Caco-2 (cell line): ENCODE measurements at regions not wholly inside any gene's neighbourhood (a gene's known extent, or its start where the extent isn't known, plus 50 kb on each side); places are given as distances from the start of the nearest gene placed in this dataset.
A peak's percentile ranks its signal among the peaks of the same experiment; 100 is the strongest.

Experiments
- BruUV-seq: library from RNA; stranded (reverse); fragments of 400-500 nt; replicated peaks from 2 replicates; lab custom pipeline; 2021; lab: Mats Ljungman, UMichigan
- CTCF ChIA-PET: fragments of 300-600 bp; sonication (Branson Sonifier 250); formaldehyde crosslinking; loops from one replicate; lab custom pipeline; 2022; ENCODE audit warnings: antibody characterized with exemption; lab: Charles Lee
- POLR2A ChIA-PET: fragments of 300-600 bp; sonication (Branson Sonifier 250); formaldehyde crosslinking; loops from one replicate; lab custom pipeline; 2022; ENCODE audit warnings: antibody characterized with exemption; lab: Charles Lee
- DNase-seq, 2 experiments: peaks; one replicate each; pipeline versions ENCODE4 v3.0.0 to v3.0.0-alpha.2; 2020 to 2022
- H3K27me3 ChIP-seq: replicated peaks from 2 replicates; pipeline ENCODE4 v1.6.0; 2011; ENCODE audit warnings: low read length; ENCODE audit not compliant: control insufficient read depth, insufficient read depth
- H3K36me3 ChIP-seq: 2 replicates; pipeline ENCODE4 v1.5.1; 2011; ENCODE audit warnings: low read length; ENCODE audit not compliant: control insufficient read depth, insufficient read depth
- H3K4me1 ChIP-seq: fragments of 250-450 bp; sonication (Bioruptor Pico); 2 replicates; pipeline ENCODE4 v1.5.1; 2020; ENCODE audit warnings: mild to moderate bottlenecking
- H3K4me3 ChIP-seq: 2 replicates; pipeline ENCODE4 v1.5.1; 2011; ENCODE audit warnings: low read depth, mild to moderate bottlenecking, control low read depth, low read length
- H3K9me3 ChIP-seq: fragments of 250-450 bp; sonication (Bioruptor Pico); 2 replicates; pipeline ENCODE4 v1.5.1; 2020; ENCODE audit warnings: mild to moderate bottlenecking, moderate library complexity
- H3K27ac Mint-ChIP-seq: one replicate; pipeline ENCODE4 v1.8.0; 2022; ENCODE audit warnings: mixed read lengths; ENCODE audit not compliant: unreplicated experiment
- H3K27me3 Mint-ChIP-seq: one replicate; pipeline ENCODE4 v1.8.0; 2022; ENCODE audit warnings: mixed read lengths; ENCODE audit not compliant: insufficient read depth, unreplicated experiment
- H3K36me3 Mint-ChIP-seq: one replicate; pipeline ENCODE4 v1.8.0; 2022; ENCODE audit warnings: mild to moderate bottlenecking, mixed read lengths; ENCODE audit not compliant: insufficient read depth, unreplicated experiment
- H3K4me1 Mint-ChIP-seq: one replicate; pipeline ENCODE4 v1.8.0; 2022; ENCODE audit warnings: low read depth, mixed read lengths; ENCODE audit not compliant: unreplicated experiment
- H3K4me3 Mint-ChIP-seq: one replicate; pipeline ENCODE4 v1.8.0; 2022; ENCODE audit warnings: mild to moderate bottlenecking, moderate library complexity, mixed read lengths; ENCODE audit not compliant: unreplicated experiment
- H3K9me3 Mint-ChIP-seq: one replicate; pipeline ENCODE4 v1.8.0; 2022; ENCODE audit warnings: mixed read lengths; ENCODE audit not compliant: unreplicated experiment
- intact Hi-C: fragments of 100-400 bp; cut with micrococcal nuclease; formaldehyde crosslinking; loops from one replicate; pipeline ENCODE4 v1.10.0; 2022; ENCODE audit not compliant: unreplicated experiment
- TF ChIP-seq, protein P1 (sequence below), 2 experiments: fragments of 200-600 bp in 1 of 2; IDR thresholded peaks; 1 replicate in 1 of 2; 2 replicates in 1 of 2; pipeline versions ENCODE4 v1.5.1 to v1.8.0; 2011 to 2022; ENCODE audit warnings: antibody characterized with exemption in 1 of 2, control low read depth in 1 of 2, inconsistent platforms in 1 of 2, low read depth in 1 of 2, low read length in 1 of 2, mild to moderate bottlenecking in 1 of 2, moderate library complexity in 1 of 2; ENCODE audit not compliant: insufficient read depth in 1 of 2, severe bottlenecking in 1 of 2, unreplicated experiment in 1 of 2

GRCh38 chr11:134569195-134569594 lies 157.2 kb upstream of the B3GAT1 start:
- Histone ChIP-seq H3K36me3 (no peaks in the 10 kb centered on the region), H3K9me3 (no peaks in the 10 kb centered on the region), H3K4me3 (no peak overlapping the region), H3K27me3 (0 out of 2 replicates have a peak, but pooled peaks cover 2% of the 10 kb centered on the region), H3K4me1 (no peaks in the 10 kb centered on the region)
- no peak overlapping the region for H3K27ac Mint-ChIP-seq
- H3K27me3 Mint-ChIP-seq: peaks cover 6% of the 10 kb centered on the region
- DNase-seq: peak in 1 of 2 experiments; percentile 21
- TF ChIP-seq, protein P1, sequence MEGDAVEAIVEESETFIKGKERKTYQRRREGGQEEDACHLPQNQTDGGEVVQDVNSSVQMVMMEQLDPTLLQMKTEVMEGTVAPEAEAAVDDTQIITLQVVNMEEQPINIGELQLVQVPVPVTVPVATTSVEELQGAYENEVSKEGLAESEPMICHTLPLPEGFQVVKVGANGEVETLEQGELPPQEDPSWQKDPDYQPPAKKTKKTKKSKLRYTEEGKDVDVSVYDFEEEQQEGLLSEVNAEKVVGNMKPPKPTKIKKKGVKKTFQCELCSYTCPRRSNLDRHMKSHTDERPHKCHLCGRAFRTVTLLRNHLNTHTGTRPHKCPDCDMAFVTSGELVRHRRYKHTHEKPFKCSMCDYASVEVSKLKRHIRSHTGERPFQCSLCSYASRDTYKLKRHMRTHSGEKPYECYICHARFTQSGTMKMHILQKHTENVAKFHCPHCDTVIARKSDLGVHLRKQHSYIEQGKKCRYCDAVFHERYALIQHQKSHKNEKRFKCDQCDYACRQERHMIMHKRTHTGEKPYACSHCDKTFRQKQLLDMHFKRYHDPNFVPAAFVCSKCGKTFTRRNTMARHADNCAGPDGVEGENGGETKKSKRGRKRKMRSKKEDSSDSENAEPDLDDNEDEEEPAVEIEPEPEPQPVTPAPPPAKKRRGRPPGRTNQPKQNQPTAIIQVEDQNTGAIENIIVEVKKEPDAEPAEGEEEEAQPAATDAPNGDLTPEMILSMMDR (IDR thresholded peaks at IDR 0.05; ENCODE audit: insufficient read depth in 1 of 2, low read depth in 1 of 2, low read length in 1 of 2, severe bottlenecking in 1 of 2, unreplicated experiment in 1 of 2): no peak
- ChIA-PET CTCF (no interaction called here), POLR2A (no interaction called here)
- intact Hi-C loops: no loop called here
- no peaks in the 10 kb centered on the region for H3K36me3 Mint-ChIP-seq
- no TSS peak for BruUV-seq
- no peak overlapping the region for H3K4me3 Mint-ChIP-seq
- H3K9me3 Mint-ChIP-seq: no peaks in the 10 kb centered on the region
- H3K4me1 Mint-ChIP-seq: no peaks in the 10 kb centered on the region

DNA sequence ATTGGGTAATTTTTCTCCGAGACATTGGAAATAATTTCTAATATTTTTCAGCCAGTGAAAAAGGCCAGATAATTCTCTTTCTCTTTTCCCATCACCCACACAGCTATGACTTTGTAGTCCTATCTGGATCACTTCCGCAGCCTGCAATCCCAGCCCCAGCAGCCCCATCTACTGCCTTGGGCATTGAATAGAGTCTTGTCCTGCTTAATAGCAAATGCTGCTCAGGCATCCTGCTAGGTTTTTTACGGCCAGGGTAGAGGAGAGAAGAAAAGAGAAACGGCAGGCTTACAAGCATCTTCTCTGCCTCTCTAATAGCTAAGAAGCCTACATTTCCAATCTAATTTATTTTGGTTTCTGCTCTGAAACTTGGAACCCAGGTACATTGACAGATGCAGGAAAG lies 154.3 kb upstream of the B3GAT1 start:
- intact Hi-C loops: no loop called here
- BruUV-seq: no TSS peak
- Mint-ChIP-seq H3K27me3 (peaks cover 6% of the 10 kb centered on the region), H3K36me3 (no peaks in the 10 kb centered on the region), H3K27ac (no peak overlapping the region), H3K4me3 (no peak overlapping the region), H3K4me1 (no peaks in the 10 kb centered on the region), H3K9me3 (no peaks in the 10 kb centered on the region)
- no peak overlapping the region for H3K4me3 ChIP-seq
- TF ChIP-seq, protein P1 (IDR thresholded peaks at IDR 0.05; ENCODE audit: insufficient read depth in 1 of 2, low read depth in 1 of 2, low read length in 1 of 2, severe bottlenecking in 1 of 2, unreplicated experiment in 1 of 2): no peak
- no peaks in the 10 kb centered on the region for H3K4me1 ChIP-seq
- CTCF ChIA-PET: interaction anchor here (1.1 kb wide), 1 partner anchor 13 kb away, joined by 4 read pairs; no protein-coding TSS in a partner anchor
- POLR2A ChIA-PET: interaction anchor here (0.6 kb wide), 1 partner anchor 21 kb away, joined by 3 read pairs; no protein-coding TSS in a partner anchor
- no peaks in the 10 kb centered on the region for H3K9me3 ChIP-seq
- no peaks in the 10 kb centered on the region for H3K36me3 ChIP-seq
- 0 out of 2 replicates have a peak, but pooled peaks cover 2% of the 10 kb centered on the region for H3K27me3 ChIP-seq
- DNase-seq: peak in 1 of 2 experiments; percentile 30

DNA sequence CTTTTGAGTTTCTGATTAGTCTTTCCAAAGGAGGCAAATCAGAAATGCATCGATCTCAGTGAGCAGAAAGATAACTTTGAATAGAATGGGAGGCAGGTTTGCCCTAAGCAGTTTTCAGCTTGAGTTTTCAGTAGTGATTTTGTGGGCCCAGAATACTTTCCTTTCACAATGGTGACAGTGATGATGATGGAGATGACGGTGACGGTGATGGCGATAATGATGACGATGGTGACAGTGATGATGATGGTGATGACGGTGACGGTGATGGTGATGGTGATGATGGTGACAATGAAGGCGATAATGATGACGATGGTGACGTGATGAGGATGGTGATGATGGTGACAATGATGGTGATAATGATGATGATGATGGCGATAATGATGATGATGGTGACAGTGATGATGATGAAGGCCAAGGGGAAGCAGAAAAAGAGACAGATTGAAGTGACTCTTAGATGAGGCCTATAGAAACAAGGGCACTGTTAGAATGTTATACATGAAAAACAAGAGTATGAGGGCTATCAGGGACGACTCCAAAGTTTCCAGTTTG lies 153.4 kb upstream of the B3GAT1 start:
- Histone ChIP-seq H3K9me3 (no peaks in the 10 kb centered on the region), H3K4me1 (no peaks in the 10 kb centered on the region), H3K36me3 (no peaks in the 10 kb centered on the region), H3K27me3 (0 out of 2 replicates have a peak, but pooled peaks cover 2% of the 10 kb centered on the region), H3K4me3 (no peak overlapping the region)
- Mint-ChIP-seq H3K36me3 (no peaks in the 10 kb centered on the region), H3K4me1 (no peaks in the 10 kb centered on the region), H3K27ac (no peak overlapping the region), H3K4me3 (no peak overlapping the region), H3K27me3 (peaks cover 6% of the 10 kb centered on the region), H3K9me3 (no peaks in the 10 kb centered on the region)
- POLR2A ChIA-PET: no interaction called here
- no TSS peak for BruUV-seq
- CTCF ChIA-PET: no interaction called here
- TF ChIP-seq, protein P1 (IDR thresholded peaks at IDR 0.05; ENCODE audit: insufficient read depth in 1 of 2, low read depth in 1 of 2, low read length in 1 of 2, severe bottlenecking in 1 of 2, unreplicated experiment in 1 of 2): no peak
- intact Hi-C loops: no loop called here
- peak in 1 of 2 experiments; percentile 13 for DNase-seq
